Stimulated activated naive CD8-positive, alpha-beta T cell treated with anti-CD3 and anti-CD28 coated beads, Interleukin-15, Interleukin-2, amounts not matched to agents 100 ng/mL and 50 ng/mL, for 24 hours (primary cell): ENCODE measurements at regions not wholly inside any gene's neighbourhood (a gene's known extent, or its start where the extent isn't known, plus 50 kb on each side); places are given as distances from the start of the nearest gene placed in this dataset.
"Not testable (repeated sequence)": the region's sequence is repeated elsewhere in the genome, so short reads cannot be mapped to it uniquely, and the experiment has no call there.

ENCODE experiments used
- H3K27ac Mint-ChIP-seq: one replicate; pipeline ENCODE4 v1.8.0; 2021; ENCODE audit warnings: mild to moderate bottlenecking, mixed read lengths
- H3K27me3 Mint-ChIP-seq: one replicate; pipeline ENCODE4 v1.8.0; 2021; ENCODE audit warnings: mixed read lengths
- H3K36me3 Mint-ChIP-seq: one replicate; pipeline ENCODE4 v1.8.0; 2021; ENCODE audit warnings: low read depth, mixed read lengths
- H3K4me1 Mint-ChIP-seq: one replicate; pipeline ENCODE4 v1.8.0; 2021; ENCODE audit warnings: low read depth, mixed read lengths
- H3K4me3 Mint-ChIP-seq: one replicate; pipeline ENCODE4 v1.8.0; 2021; ENCODE audit warnings: mild to moderate bottlenecking, mixed read lengths
- H3K9me3 Mint-ChIP-seq: one replicate; pipeline ENCODE4 v1.8.0; 2021; ENCODE audit warnings: mixed read lengths

DNA sequence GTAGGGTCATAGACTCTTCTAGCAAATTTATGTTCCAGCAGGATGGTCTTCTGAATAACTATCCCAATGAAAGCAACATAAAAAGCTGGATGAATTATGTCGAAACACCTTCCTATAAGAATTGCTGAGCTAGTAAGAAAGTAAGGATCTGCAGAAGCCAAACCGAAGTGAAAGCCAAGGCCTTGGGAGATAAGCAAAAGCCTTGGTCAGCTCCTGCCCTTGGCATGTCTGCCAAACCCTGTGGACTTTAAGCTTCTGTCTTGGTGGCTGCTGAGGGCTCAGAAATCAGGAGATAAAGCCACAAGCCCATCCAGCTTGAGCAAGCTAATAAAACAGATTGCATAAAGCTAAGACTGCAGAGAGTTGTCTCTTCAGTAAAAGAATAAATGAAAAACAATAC is 81.2 kb upstream of the KCND3 start:
- Mint-ChIP-seq H3K9me3 (no peaks in the 10 kb centered on the region), H3K27me3 (peaks cover 23% of the 10 kb centered on the region), H3K27ac (no peak overlapping the region), H3K36me3 (no peaks in the 10 kb centered on the region), H3K4me1 (no peaks in the 10 kb centered on the region), H3K4me3 (no peak overlapping the region)

DNA sequence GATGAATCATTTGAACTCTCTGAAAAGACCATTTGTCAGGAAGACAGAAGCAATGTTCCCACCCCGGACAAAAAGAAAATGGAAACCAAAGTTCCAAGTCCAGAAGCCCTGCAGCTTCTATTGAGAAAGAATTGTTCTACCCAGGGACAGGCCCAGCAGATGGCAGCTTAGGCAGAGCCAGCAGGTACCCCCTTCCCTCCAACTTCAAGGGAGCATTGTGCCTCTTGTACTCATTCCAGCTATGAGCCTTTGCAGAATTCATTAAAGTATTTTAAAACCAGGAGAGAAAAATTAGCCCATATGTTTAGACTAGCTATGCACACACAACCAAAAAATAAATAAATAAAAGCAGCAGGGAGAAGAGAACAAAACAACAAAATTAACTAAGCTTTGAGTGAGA is 85.2 kb upstream of the KCND3 start:
- no peaks in the 10 kb centered on the region for H3K9me3 Mint-ChIP-seq
- H3K4me1 Mint-ChIP-seq = no peaks in the 10 kb centered on the region
- H3K27ac Mint-ChIP-seq = no peak overlapping the region
- no peaks in the 10 kb centered on the region for H3K36me3 Mint-ChIP-seq
- H3K27me3 Mint-ChIP-seq = peaks cover 19% of the 10 kb centered on the region
- no peak overlapping the region for H3K4me3 Mint-ChIP-seq

DNA sequence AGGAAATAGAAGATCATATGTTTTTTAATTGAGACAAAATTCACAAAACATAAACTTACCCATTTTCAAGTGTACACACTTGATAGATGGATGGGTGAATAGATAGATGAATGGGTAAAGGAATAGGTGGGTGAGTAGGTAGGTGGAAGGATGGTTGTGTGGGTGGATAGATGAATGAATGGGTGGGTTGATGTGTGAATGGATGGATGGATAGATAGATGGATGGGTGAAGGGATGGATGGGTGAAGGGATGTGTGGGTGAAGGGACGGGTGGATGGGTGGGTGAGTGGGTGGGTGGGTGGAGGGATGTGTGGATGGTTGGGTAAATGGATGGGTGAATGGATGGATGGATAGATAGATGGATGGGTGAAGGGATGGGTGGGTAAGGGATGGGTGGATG is 86.1 kb upstream of the KCND3 start:
- Mint-ChIP-seq H3K4me3 (no peak overlapping the region), H3K9me3 (no peaks in the 10 kb centered on the region), H3K36me3 (no peaks in the 10 kb centered on the region), H3K27me3 (peaks cover 14% of the 10 kb centered on the region), H3K4me1 (no peaks in the 10 kb centered on the region), H3K27ac (no peak overlapping the region)

DNA sequence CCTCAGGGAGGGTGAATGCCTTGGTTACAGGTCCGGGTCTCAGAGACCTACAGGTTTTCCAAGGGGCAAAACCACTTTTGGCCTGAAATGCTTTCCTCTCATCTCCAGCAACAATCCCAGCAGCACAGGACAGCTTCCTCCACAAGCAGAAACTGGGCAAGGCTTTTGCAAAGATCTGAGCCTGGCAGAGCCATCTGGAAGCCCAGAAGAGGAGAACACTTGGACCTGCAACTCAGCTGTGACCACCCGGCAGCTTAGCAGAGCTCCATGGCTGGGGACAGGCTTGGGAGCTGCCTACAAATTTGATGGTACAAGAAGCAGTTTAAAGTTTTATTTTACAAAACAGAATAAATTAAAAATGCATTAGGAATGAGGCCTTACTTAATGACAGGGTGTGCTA is 90.0 kb upstream of the KCND3 start:
- no peak overlapping the region for H3K4me3 Mint-ChIP-seq
- H3K27me3 Mint-ChIP-seq = peaks cover 8% of the 10 kb centered on the region
- H3K36me3 Mint-ChIP-seq = no peaks in the 10 kb centered on the region
- no peak overlapping the region for H3K27ac Mint-ChIP-seq
- no peaks in the 10 kb centered on the region for H3K9me3 Mint-ChIP-seq
- no peaks in the 10 kb centered on the region for H3K4me1 Mint-ChIP-seq

DNA sequence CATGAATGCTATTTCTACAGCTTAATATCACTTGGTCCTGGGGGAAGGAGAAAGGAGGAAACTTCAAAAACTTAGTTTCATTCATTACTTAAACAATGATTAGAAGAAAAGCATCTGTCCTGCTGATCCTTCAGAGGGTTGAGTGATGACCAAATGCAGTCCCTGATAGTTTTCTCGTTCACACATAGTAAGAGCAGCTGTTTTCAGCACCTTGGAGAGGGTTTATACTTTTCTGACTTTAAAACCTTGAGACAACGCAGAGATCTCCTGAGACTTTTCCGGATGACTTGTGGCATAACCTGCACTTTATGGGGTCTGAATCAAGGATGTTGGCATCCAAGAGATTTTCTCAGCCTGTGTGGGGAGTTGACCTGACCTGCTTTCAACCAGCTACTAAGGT is 94.0 kb upstream of the KCND3 start:
- Mint-ChIP-seq H3K27me3 (peaks cover 26% of the 10 kb centered on the region), H3K4me3 (no peak overlapping the region), H3K36me3 (no peaks in the 10 kb centered on the region), H3K27ac (no peak overlapping the region), H3K9me3 (no peaks in the 10 kb centered on the region), H3K4me1 (no peaks in the 10 kb centered on the region)

DNA sequence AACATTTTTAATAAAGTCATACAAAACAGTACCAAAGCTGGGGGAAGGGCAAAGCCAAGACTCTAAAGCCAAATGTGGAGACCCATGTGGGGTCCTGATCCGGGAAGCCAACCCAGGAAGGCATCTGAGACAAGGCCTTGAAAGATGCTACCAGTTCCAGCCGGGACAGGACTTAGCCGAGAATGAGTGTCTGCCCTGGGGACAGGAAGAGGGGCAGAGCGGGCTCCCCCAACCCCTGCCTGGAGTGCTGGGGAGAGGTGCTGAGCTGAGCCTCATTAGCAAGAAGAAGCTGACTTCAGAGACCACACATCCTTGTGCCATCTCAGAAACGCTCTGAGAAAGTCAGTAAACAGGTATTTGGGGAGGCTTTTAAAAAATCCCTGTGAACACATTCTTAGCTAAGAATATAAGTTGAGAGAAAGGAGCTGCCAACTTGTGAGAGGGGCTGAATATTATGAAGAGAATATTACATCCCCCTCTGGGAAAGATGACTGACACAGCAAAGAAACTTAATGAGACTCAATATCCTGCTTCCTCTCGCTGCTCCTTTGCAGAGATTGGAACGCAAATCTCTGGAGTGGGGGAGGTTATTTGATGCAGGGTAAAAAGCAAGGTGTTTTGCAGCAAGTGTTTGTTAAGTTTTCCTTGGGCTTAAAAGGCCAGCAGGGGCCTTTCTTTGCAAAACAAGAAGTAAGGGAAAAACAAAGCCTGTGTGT is 103.3 kb upstream of the KCND3 start:
- Mint-ChIP-seq H3K27me3 (peaks cover 54% of the 10 kb centered on the region), H3K4me3 (no peak overlapping the region), H3K36me3 (no peaks in the 10 kb centered on the region), H3K27ac (no peak overlapping the region), H3K4me1 (no peaks in the 10 kb centered on the region), H3K9me3 (no peaks in the 10 kb centered on the region)

DNA sequence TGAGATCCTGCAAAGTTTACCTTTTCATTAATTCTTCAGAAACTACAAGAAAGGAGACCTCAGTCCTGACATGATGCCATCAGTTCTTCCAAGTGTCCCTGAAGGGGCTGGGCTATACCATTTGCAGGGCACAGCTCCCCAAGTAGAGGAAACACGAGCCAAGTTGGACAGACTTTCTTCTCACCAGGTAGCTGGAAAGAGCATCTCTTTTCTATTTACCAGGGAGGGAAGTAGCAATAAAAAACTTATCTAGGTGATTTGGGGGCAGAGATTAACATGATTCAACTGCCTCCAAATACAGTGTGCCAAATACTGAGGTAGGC is 103.9 kb upstream of the KCND3 start:
- Mint-ChIP-seq H3K27me3 (peaks cover 49% of the 10 kb centered on the region), H3K27ac (no peak overlapping the region), H3K36me3 (no peaks in the 10 kb centered on the region), H3K9me3 (no peaks in the 10 kb centered on the region), H3K4me1 (no peaks in the 10 kb centered on the region), H3K4me3 (no peak overlapping the region)

DNA sequence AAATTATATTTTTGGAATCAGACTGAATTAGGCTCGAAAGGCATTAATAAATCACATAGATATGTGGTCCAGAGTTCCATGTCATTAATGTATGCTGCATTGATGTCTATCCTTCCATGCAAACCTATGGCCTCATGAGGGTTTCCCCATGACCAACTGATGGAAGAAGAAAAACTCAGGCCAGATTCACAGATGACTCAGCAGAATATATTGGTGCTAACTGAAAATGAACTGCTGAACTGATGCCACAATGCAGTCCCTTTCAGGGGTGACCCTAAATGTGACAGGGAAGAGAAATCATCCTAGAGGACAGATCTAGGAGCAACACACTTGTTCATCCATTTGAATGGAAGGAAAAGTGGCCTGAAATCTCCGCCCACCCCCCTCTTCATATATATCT is 110.5 kb upstream of the KCND3 start:
- no peak overlapping the region for H3K4me3 Mint-ChIP-seq
- H3K27ac Mint-ChIP-seq = no peak overlapping the region
- H3K36me3 Mint-ChIP-seq = no peaks in the 10 kb centered on the region
- H3K4me1 Mint-ChIP-seq = no peaks in the 10 kb centered on the region
- H3K9me3 Mint-ChIP-seq = no peaks in the 10 kb centered on the region
- peaks cover 15% of the 10 kb centered on the region for H3K27me3 Mint-ChIP-seq

DNA sequence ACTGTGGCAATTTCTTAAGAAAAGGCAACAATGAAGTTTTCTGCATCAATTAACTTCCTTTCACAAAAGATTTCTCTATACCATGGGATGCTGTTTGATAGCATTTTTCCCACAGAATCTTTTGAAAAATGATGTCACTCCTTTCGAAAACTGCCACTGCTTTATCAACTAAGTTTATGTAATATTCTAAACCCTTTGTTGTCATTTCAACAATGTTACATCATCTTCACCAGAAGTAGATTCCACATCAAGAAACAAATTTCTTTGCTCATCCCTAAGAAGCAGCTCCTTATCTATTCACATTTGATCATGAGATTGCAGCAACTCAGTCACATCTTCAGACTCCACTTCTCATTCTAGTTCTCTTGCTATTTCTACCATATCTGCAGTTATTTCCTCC is 116.1 kb upstream of the KCND3 start:
- H3K36me3 Mint-ChIP-seq = no peaks in the 10 kb centered on the region
- H3K4me3 Mint-ChIP-seq = no peak overlapping the region
- peaks cover 33% of the 10 kb centered on the region for H3K27me3 Mint-ChIP-seq
- no peak overlapping the region for H3K27ac Mint-ChIP-seq
- no peaks in the 10 kb centered on the region for H3K4me1 Mint-ChIP-seq
- H3K9me3 Mint-ChIP-seq = no peaks in the 10 kb centered on the region

DNA sequence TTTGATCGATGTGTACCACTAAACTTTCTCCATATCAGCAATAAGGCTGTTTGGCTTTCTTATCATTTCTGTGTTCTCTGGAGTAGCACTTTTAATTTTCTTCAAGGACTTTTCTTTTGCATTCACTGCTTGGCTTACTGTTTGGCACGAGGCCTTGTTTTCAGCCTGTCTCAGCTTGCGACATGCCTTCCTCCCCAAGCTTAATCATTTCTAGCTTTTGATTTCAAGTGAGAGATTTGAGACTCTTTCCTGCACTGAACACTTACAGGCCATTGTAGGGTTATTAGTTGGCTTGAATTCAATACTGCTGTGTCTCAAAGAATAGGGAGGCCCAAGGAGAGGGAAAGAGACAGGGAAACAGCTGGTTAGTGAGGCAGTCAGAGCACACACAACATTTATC is 120.6 kb upstream of the KCND3 start:
- peaks cover 34% of the 10 kb centered on the region for H3K27me3 Mint-ChIP-seq
- no peaks in the 10 kb centered on the region for H3K9me3 Mint-ChIP-seq
- peaks cover 5% of the 10 kb centered on the region for H3K4me1 Mint-ChIP-seq
- H3K4me3 Mint-ChIP-seq = no peak overlapping the region
- H3K36me3 Mint-ChIP-seq = no peaks in the 10 kb centered on the region
- H3K27ac Mint-ChIP-seq = no peak overlapping the region

DNA sequence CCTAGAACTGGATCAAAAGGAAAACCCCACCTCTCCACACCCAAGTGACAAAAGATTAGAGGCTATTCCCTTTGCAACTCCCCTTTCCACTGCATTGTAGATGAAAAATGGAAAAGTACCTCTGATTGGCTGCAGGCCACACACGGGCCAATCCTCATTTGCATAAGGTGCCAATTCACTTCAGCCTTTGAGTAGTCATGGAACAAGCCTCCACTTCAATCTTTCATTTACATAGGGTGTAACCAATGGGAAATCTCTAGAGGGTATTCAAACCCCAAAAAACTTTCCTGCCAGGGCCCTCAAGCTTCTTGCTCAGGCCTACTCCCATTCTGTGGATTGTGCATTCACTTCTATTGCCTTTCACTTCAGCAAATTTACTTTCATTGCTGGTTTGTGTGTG is 122.3 kb upstream of the KCND3 start:
- Mint-ChIP-seq H3K36me3 (no peaks in the 10 kb centered on the region), H3K27me3 (peaks cover 25% of the 10 kb centered on the region), H3K4me1 (peaks cover 5% of the 10 kb centered on the region), H3K4me3 (no peak overlapping the region), H3K9me3 (no peaks in the 10 kb centered on the region), H3K27ac (no peak overlapping the region)

DNA sequence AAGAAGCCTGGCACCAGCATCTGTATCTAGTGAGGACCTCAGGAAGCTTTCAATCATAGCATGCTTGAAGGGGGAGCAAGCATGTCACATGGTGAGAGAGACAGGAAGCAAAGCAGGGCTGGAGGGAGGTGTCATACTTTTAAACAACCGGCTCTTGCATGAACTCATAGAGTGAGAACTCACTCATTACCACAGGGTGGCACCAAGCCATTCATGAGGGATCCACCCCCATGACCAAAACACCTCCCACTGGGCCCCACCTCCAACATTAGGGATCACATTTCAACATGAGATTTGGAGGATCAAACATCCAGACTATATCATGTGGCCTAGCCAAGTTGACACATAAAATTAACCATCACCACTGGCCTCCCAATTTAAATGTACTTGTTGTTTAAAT is 125.1 kb upstream of the KCND3 start:
- peaks cover 5% of the 10 kb centered on the region for H3K4me1 Mint-ChIP-seq
- no peak overlapping the region for H3K4me3 Mint-ChIP-seq
- H3K27me3 Mint-ChIP-seq = peaks cover 19% of the 10 kb centered on the region
- H3K9me3 Mint-ChIP-seq = no peaks in the 10 kb centered on the region
- no peaks in the 10 kb centered on the region for H3K36me3 Mint-ChIP-seq
- H3K27ac Mint-ChIP-seq = no peak overlapping the region

DNA sequence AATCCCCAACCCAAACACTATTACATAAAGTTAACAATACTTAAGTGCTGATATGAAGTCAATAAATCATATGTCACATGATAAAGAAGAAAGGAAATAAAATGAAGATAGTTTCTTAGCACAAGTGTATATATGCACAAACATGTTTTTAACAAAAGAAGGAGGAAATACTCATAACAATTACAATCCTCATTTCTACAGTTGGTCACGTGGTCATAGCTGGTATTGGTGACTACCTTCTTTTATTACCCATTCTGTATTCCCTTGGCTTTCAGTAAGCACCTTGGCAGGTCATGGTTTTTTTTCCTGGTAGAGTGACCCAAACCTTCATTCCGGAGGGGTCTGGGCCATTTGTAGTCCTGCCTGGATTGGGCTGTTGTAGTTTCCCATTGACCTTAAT is 137.1 kb upstream of the KCND3 start:
- Mint-ChIP-seq H3K27ac (no peak overlapping the region), H3K4me3 (no peak overlapping the region), H3K9me3 (no peaks in the 10 kb centered on the region), H3K36me3 (no peaks in the 10 kb centered on the region), H3K4me1 (no peaks in the 10 kb centered on the region), H3K27me3 (no peaks in the 10 kb centered on the region)

DNA sequence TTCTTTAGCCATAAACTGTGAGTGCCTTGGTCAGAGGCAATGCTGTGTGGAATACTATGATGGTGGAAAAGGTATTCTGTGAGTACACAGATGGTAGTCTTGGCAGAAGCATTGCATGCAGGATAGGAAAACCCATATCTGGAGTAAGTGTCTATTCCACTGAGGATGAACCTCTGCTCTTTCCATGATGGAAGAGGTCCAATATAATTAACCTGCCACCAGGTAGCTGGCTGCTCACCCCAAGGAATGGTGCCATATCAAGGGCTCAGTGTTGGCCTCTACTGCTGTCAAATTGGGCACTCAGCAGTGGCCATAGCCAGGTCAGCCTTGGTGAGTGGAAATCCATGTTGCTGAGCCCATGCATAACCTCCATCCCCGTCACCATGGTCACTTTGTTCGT is 138.1 kb upstream of the KCND3 start:
- H3K36me3 Mint-ChIP-seq, H3K27ac Mint-ChIP-seq, H3K27me3 Mint-ChIP-seq, H3K9me3 Mint-ChIP-seq, H3K4me1 Mint-ChIP-seq, H3K4me3 Mint-ChIP-seq: not testable (repeated sequence)

DNA sequence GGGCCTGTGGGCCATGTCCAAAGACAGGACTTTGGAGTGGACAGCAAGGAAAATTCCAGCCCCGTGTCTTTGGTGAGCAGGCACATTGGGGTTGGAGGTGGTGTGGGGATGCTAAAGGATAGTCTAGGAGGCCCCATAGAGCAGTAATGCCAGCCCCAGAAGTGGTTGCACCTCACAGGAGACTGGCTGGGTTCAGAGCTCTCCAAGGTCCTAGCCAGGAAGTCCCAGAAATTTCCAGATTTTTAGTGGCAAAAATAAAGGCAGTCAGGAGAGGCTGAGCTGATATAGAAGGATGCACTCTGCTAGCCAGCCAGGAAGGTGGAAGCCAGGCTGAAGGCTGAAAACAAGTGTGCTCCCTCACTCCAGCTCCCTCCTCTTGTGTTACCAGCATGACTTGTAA is 144.0 kb upstream of the KCND3 start:
- Mint-ChIP-seq H3K27ac (no peak overlapping the region), H3K27me3 (peaks cover 4% of the 10 kb centered on the region), H3K4me1 (no peaks in the 10 kb centered on the region), H3K36me3 (no peaks in the 10 kb centered on the region), H3K9me3 (no peaks in the 10 kb centered on the region), H3K4me3 (no peak overlapping the region)

DNA sequence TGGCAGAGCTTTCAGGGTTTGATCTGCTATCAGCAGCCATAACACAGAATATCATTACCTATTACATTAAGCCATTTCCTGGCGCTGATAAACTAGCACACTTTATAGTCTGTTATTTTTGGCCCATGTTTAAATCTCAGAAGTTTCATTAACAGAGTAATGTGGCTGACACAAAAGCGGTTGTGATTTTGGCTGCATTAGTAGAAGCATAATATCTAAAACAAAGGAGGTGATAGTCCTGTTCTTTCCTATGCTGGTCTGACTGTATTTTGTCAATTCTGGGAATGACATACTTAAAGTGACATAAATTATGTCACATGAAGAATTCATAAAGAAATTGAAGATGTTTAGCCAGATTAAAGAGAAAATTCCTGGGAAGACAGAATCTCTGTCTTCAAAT is 151.3 kb upstream of the KCND3 start:
- H3K4me3 Mint-ChIP-seq = no peak overlapping the region
- no peaks in the 10 kb centered on the region for H3K36me3 Mint-ChIP-seq
- H3K27me3 Mint-ChIP-seq = peaks cover 29% of the 10 kb centered on the region
- H3K9me3 Mint-ChIP-seq = no peaks in the 10 kb centered on the region
- no peaks in the 10 kb centered on the region for H3K4me1 Mint-ChIP-seq
- H3K27ac Mint-ChIP-seq = no peak overlapping the region
